Omental fat pad (tissue), 3 donors: ENCODE measurements at regions not wholly inside any gene's neighbourhood (a gene's known extent, or its start where the extent isn't known, plus 50 kb on each side); places are given as distances from the start of the nearest gene placed in this dataset.
"Not testable (repeated sequence)": the region's sequence is repeated elsewhere in the genome, so short reads cannot be mapped to it uniquely, and the experiment has no call there.

Experiments
- ATAC-seq: fragments of 150-250 bp; one replicate; pipeline ENCODE4 v1.9.1; 2016; ENCODE audit warnings: mild to moderate bottlenecking, moderate library complexity; ENCODE audit not compliant: low FRiP score
- DNase-seq: peaks from one replicate; pipeline ENCODE4 v3.0.0-alpha.2; 2019; ENCODE audit warnings: low spot score
- CTCF ChIP-seq, 3 donors: fragments of 450-650 bp; IDR thresholded peaks; one replicate each; pipeline ENCODE4 v1.5.1; 2016 to 2017; ENCODE audit warnings: antibody characterized with exemption in 3 of 3, mild to moderate bottlenecking in 3 of 3, moderate library complexity in 2 of 3

DNA sequence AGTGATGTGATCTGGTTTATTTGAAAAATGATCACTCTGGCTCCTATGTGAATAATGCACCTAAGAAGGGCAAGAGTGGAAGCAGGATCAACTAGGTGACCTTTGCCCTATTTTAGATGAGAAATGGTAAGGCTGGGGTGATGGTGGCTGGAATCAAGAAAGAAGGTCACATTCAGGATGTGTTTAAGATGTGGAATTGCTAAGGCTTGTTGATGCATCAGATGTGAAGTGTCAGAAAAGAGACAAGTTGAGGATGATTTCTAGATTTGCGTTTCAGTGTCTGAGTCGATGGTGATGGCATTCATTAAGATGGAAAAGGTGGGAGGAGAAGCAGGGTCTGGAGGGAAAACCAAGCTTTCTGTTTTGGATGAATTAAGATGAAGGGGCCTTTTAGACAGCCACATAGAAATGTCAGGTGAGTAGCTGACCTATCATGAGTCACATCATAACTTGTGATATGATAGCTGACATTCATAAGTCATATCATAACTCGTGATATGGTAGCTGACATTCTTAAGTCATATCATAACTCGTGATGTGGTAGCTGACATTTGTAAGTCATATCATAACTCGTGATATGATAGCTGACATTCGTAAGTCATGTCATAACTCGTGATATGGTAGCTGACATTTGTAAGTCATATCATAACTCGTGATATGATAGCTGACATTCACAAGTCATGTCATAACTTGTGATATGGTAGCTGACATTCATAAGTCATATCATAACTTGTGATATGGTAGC is 101.2 kb upstream of the SEC11C start:
- no peak for DNase-seq
- TF ChIP-seq CTCF (IDR thresholded peaks at IDR 0.05): no peak

DNA sequence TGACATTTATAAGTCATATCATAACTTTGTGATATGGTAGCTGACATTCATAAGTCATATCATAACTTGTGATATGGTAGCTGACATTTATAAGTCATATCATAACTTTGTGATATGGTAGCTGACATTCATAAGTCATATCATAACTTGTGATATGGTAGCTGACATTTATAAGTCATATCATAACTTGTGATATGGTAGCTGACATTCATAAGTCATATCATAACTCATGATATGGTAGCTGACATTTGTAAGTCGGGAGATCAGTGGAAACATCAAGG is 100.7 kb upstream of the SEC11C start:
- ATAC-seq: not testable (repeated sequence)

More for the DNA sequence above, 101.2 kb upstream of the SEC11C start:
- no peak for ATAC-seq

GRCh38 chr18:59039449-59039848 is 100.2 kb upstream of the SEC11C start:
- ATAC-seq: no peak
- TF ChIP-seq CTCF (IDR thresholded peaks at IDR 0.05): no peak

More for the DNA sequence above, 100.7 kb upstream of the SEC11C start:
- not testable (repeated sequence) for DNase-seq

GRCh38 chr18:59040770-59041148 is 98.9 kb upstream of the SEC11C start:
- no peak for DNase-seq
- TF ChIP-seq CTCF (IDR thresholded peaks at IDR 0.05): no peak
- ATAC-seq: no peak

More at GRCh38 chr18:59039449-59039848, 100.2 kb upstream of the SEC11C start:
- no peak for DNase-seq

- no peak for DNase-seq
- no peak for TF ChIP-seq CTCF (IDR thresholded peaks at IDR 0.05)
- ATAC-seq: no peak
These were observed 98.4 kb upstream of the SEC11C start for GRCh38 chr18:59041296-59041695.

DNA sequence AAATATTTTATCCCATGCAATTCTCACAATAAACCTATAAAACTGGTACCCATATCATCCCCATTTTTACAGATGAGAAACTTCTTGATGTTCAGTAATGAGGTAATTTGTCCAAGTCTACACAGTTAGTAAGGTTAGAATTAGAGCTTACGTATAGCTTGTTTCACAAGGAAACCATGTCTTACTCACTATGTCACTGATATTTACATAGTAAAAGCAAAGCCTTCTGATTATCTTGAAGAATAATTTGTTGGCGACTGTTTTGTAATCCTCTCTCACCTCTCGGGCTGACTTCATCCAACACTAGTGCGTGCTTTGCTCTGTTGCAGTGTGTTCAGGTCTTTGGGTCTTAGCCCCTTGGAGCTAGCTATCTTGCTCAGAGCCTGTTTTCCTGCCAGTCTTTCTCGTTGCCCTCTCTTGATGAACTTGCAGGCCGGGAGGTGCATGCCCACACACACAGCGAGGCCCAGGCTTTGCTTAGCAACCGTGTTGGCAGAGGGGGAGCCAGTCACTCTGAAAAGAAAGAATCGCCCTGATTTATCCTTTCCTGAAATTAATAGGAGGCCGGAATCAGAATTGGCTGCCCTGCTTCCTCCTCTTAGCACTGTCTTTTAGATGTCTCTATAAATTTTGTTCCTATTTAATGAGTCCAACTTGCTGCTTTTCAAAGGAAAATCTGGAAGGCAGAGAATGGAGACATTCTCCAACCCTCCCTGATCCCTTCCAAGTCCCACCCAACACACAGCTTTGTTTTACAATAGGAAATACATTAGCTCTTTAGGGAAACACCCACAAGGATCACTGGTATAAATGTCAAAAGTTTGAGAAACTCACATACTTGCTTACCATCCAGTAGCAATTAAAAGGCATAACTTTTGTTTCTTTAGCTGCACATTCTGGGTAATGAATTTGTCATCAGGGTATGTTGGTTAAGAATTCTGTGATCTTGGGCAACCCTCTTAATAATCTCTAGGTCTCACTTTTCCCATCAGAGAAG is 97.6 kb upstream of the SEC11C start:
- ATAC-seq (peak; percentile 66), DNase-seq (no peak)
- no peak for TF ChIP-seq CTCF (IDR thresholded peaks at IDR 0.05)

GRCh38 chr18:59044855-59045254 is 94.8 kb upstream of the SEC11C start:
- no peak for DNase-seq
- TF ChIP-seq CTCF (IDR thresholded peaks at IDR 0.05): no peak
- ATAC-seq: no peak
